HG03442 (cell line): ENCODE measurements at regions not wholly inside any gene's neighbourhood (a gene's known extent, or its start where the extent isn't known, plus 50 kb on each side); places are given as distances from the start of the nearest gene placed in this dataset.

Experiments used
- ATAC-seq: cut with Tn5 transposase; IDR thresholded peaks from one replicate; pipeline ENCODE4 v1.9.1; 2021; ENCODE audit warnings: mild to moderate bottlenecking, moderate library complexity; ENCODE audit not compliant: unreplicated experiment

DNA sequence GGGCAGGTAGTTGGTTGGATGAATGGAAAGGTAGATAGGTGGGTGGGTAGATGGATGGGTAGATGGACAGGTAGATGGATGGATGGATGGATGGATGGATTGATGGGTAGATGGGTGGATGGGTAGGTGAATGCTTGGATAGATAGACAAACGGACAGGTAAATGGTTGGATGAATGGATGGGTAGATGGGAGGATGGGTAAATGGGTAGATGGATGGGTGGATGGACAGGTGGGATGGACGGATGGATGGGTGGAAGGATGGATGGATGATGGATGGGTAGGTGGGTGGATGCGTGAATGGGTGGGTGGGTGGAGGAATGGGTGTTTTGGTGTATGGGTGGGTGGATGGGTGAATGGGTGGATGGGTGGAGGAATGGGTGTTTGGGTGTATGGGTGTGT is 50.1 kb upstream of the ASAP2 start:
- ATAC-seq: no peak

DNA sequence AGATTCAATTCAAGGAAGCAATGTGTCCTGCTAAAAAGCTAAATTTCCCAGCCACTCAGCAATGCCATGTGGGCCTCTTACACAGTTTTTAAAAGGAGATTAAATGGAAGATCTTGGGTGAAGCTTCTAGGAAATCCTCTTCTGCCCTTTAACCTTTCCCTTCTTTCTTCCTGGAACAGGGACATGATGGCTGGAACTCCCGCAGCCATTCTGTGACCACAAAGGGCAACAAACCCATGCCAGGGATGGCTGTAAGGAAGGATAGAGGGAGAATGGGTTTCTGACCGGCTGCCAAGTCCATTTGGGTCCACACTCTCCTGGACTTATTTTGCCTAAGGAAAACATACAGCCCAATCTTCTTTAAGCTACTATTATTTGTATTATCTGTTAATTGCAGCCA is 52.6 kb upstream of the ASAP2 start:
- ATAC-seq: no peak

DNA sequence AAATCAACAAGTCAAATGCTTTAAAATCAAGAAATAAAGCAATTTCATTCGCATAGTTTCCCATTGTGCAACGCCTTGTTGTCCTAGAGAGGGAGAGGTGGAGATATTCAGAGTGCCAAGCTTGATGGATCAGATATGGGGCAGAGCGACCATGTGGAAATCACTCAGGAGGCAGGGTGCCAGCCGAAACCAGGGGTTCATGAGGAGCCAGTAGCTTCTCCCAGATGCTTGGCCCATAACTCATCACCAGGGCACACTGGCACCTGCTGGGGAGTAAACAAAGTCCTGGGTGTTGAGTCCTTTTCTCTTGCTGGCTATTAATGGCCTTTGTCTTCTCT is 53.0 kb upstream of the ASAP2 start:
- ATAC-seq: no peak

DNA sequence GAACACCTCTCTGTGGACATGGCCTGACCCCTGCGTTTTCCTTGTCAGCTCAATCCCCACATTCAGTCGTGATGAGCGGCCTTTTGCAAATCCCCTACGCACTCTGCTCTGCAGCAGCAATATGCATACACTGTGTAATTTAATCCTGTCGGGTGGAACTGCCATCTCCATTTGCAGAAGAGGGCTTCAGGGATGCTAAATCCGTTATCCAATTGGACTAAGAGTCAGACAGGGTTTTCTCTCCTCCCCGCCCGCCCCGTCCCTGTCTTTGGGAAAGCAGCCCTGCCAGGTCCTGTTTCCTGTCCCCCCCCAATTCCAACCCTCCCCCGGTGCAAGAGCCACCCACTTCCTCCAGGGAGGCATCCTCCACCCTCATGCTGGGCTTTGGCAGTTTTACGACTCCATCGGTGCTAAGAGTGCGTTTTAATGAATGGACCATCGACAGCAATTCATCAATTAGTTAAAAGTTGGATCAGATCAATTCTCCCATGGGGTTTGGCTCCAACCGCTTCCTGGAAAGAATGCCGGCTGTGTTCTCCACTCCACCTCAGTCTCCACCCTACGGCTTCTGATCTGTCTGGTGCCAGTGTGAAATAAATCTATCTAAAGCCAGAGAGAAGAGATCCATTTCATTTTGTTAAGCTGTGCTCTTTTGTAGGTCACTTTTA is 53.5 kb upstream of the ASAP2 start:
- no peak for ATAC-seq

DNA sequence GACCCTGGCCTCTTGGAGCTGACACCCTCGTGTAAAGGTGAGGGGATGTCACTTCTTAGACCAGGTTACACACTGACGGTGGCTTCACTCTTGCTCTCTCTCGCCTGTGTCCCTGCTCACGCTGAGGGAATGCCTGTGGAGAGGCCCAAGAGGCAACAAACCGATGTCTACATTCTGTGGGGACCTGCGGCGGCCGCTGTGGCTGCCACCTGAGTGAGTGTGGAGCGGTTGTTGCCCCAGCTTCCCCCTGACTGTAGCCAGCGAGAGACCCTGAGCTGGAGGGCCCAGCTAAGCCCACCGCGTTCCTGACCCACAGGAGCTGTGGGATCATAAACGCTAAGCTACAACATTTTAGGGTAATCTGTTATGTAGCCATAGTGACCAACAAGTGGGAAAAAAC is 55.7 kb upstream of the ASAP2 start:
- ATAC-seq: no peak

DNA sequence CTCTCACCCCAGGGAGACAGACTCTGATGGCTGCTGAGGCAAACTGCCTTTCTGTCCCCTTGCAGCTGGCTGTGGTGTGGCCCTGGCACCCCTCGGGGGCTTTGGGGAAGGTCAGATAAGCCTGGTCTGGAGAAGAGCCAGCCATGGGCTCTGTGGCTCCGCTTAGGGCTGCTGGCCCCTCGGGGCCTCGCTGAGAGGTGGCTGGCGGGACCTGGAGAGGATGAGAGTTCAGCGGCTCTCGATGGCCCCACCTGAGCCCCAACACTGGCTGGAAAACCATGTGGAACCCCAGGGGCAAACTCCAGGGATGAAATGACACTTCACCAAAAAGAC is 56.1 kb upstream of the ASAP2 start:
- ATAC-seq: no peak

DNA sequence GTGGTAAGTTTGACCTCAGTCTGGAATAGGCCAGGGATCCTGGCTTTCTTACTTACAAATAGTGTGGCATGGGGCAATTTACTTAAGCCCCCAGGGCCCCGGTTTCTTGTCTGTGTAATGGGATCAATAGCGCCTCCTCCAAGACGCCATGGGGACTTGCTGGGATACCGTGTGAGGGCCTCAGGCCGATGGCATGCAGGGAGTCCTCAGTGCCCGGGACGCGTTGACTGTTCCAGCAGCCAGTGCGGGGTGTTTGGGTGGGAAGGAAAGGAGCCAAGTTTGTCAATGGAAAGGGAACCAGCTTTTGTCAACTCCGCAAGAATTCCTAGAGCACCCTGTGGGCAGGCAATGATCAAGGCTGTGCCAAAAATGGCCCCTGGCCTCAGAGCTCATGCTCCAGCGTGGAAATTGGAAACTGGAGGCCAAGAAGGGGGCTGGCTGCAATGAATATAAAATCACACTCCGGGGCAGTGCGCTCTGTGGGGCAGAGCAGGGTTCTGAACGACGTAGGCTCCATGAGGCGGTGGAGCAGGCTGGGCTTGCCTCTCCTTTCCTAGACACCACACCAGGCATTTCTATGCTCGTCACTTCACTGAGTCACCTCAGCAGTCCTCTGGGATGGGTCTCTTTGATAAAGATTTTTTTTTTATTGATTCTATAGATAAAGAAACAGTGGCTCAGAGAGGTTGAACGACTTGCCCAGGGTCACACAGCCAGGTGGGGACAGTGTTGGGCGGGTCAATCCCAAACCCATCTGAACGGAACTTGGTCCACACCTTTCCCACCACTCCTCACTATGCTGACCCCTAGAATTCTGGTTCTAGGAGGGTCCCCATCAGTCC is 56.7 kb upstream of the ASAP2 start:
- ATAC-seq: no peak

DNA sequence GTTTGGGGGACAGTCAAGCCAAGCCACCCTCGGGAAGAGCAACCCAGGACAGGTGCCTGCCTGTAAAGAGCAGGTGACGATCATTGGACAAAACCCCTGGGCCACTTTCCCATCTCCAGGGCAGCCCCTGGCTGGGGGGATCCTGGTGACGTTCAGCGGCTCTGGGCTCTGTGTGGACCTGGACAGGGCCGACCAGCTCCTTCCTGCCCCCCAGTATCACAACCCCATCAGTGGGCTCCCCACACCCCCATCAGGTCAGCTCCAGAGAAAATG is 57.3 kb upstream of the ASAP2 start:
- no peak for ATAC-seq

DNA sequence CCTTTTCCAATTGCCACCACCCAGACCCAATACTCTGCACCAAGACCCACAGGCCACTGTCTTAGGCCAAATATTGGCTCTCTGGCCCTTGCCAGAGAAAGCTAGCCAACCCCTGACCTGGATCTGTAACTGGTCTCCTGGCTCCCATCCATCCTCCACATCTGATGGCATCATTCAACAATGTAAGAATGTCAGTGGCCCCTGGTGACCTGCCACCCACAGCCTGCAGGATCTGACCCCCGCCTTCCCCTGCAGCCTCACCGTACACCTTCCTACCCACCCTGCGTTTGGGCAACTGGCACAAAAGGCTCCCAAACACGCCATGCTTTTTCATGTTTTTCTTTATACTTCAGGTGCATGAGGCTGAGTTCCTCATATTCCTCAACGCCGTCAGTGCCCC is 60.0 kb upstream of the ASAP2 start:
- ATAC-seq: no peak

DNA sequence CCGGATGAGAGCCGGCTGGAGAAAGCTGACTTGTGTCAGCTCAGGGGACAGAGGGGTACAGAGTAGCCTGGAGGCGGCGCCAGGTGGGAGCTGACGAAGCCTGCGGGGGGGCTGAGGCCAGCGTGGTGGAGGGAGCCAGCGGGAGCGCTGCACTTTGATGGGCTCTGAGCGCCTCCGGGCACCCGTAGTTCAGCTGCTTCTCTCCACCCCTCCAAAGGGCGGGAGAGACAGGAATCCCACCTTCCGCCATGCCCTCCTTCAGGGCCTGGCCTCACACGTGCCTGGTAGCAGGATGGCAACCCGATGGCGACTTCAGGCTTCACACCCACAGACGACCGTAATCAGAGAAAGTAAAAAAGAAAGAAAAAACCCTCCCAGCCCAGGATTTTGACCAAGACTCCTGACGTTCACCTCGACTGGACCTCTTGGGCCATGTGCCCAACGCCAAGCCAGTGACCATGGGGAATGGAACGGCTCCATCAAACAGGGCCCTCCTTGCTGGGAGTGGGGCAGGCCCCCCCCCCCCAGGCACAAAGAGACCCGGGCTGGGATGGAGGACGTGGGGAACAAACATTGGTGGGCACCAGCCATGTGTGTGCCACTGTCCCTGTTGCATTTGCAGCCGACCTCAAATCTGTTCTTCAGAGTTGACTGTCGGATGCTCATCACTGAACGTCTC is 60.7 kb upstream of the ASAP2 start:
- no peak for ATAC-seq

DNA sequence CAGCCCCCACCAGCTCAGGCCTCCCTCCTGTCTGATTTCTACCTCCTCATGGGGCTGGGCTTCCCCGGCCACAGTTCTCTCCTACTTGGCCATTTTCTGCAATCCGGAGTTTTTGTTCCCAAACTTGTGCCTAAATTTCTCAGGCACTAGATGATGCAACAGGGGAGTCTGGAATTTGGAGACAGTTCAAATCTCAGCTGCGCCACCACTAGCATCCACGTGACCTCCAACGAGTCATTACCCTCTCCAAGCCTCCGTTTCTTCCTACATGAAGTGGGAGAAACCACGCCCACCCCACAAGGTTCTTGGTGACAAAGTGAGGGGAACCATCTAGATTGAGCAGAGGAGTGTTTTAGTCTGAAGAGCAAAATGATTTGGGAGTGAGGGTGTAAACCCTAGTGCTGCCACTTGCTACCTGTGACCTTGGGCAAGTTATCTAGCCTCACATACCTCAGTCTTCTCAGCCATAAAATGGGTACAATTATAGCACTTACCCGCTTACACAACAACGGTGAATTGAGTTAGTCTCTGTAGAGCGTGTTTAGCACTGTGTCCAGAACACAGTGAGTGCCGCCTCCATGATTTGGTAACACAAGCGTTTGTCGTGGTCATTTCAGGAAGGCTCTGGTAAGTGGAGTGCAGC is 61.4 kb upstream of the ASAP2 start:
- no peak for ATAC-seq

DNA sequence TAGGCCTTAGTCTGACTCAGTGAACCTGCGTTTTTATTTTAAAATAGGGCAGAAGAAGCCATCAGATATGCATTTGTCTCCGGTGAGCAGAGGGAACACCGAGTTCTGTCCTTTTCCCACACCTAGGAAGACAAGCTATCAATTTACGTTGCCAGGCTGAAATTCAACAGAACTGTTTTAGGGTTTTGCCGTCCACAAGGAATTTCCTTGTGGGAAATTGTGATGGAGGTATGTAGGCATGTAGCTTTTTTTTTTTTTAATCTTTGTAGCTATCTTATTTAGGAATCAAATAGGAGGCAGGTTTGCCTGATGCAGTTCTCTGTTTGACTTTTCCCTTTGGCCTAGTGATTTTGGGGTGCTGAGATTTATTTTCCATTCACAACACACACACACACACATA is 62.0 kb upstream of the ASAP2 start:
- ATAC-seq: no peak

DNA sequence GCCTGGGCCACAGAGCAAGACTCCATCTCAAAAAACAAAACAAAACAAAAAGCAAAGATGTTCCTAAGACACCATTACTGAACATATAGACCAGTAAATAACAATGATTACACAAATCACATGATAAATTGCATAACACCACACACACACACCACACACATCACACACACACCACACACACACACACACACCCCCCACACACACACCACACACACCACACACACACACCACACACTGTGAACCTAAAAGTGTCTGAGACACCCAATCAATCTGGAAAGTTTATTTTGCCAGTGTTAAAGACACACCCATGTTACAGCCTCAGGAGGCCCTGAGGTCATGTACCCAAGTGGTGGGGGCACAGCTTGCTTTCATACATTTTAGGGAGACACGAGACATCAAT is 62.6 kb upstream of the ASAP2 start:
- ATAC-seq: no peak

DNA sequence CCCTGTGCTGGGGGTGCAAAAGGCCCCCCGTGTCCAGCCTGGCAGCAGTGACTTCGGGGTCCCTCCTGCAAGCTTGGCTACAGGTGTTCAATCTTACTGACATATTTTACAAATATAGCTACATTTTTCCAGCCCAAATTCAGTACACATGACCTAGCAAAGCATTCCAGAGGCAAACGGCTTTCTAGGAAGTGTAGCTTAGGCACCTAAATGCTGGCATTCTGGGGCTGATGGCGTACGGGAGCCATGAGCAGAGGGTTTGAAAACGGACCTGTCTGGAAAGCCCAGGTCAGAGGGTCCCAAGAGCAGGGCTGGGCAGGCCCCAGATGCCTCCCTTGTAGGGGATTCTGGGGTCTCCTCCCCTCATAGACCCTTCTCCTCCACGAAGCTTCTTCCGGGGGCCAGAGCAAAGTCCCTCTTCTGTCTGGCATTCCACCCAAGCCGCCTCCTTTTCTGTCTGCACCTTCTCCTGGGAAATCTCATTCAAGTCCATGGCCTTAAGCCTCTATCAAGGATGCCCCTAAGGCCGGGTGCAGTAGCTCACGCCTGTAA is 63.3 kb upstream of the ASAP2 start:
- no peak for ATAC-seq

DNA sequence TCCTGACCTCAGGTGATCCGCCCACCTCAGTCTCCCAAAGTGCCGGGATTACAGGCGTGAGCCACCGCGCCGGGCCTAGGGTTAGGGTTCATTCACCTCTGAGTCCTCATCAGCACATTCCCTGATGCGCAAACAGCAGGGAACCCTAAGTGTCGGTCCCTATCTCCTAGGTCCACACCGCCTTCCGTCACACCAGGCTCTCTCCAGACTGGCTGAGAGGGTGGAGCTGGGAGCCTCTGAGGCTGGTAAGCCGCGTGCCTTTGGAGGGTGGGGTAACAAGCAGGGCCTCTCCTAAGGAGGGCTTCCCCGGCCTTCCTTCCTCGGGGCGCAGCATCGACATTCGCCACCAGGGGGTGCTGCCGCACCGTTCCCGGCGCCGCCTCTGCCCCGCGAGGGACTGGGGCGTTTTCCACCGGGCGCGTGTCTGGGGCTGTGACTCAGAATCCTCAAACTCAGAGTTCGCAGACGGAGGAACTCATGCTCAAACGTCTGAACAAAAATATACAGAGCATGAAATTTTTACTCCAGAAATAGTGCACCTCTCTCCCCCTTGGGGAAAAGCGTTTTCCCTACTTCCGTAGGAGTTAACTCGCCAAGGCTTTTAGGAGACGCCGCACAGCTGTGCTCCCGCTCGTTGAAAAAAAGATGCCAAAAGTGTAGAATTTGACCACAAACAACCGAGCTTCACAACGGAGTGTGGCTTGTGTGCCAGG is 63.9 kb upstream of the ASAP2 start:
- peak; percentile 85 for ATAC-seq

DNA sequence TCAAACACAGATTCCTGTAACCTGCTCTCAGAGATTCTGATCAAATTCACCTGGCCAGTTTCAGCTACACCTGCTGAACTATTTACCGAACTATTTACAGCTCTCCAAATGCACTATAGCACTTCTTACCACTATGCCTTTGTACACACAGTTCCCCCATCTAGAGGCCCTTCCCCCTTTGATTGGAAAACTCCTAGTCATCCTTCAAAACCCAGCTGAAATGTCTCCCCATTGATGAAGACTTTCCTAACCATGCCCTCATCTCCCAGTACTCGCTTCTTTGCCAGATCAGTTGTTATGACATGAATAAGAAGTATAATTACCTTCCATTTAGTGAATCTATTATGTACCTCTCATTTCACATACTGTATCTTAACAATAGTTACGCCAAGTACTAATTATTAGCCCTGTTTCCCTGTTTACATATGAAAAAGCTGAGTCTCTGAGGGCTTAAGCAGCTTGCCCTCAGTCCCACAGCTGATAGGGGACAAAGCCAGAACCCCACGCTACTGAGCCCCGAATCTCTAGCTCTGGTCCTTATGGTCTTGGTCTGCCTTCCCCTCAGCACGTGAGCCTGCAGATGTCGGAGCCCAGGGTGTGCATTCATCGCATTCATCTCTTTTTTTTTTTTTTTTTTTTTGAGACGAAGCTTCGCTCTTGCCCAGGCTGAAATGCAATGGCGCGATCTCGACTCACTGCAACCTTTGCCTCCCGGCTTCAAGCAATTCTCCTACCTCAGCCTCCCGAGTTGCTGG is 64.7 kb upstream of the ASAP2 start:
- no peak for ATAC-seq

DNA sequence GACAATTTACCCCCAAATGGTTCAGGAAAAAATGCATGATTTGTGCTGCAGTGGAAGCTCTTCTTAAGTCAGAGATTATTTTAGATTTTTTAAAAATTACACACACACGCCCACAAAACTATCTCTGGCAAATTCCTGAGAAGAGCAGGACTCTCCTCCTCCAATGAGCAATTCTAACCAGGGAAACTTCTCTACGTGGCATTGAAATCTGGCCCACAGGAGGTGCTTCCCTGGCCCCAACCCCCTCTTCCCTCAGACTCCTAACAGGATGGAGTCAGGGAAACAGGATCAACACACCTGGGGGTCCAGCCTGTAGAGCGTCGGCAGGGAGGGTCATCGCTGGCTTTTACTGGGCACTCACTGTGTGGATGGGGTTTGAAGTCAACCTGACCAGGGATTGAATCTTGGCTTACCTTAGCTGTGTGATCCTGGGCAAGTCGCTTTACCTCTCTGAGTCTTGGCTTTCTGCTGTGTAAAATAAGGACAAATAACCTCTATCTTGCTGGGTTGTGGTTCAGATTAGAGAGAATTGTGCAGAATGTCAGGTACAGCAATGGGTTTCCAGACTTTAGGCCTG is 65.4 kb upstream of the ASAP2 start:
- no peak for ATAC-seq

DNA sequence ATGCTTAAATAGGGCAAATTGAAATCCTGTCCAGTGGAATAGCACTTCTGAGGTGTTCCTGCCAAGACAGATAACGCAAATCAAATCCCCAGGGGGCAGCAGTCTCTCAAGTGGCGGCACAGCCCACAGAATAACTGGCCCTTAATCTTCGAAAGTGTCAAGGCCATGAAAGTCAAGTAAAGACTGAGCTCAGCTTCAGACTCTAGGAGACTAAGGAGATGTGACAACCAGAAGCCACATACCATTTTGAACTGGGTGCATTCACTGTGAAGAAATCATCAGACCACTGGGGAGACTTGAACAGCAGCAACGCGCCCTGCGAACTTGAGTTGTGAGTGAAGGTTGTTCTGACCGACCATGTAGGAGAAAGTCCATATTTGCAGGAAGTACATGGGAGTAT is 66.0 kb upstream of the ASAP2 start:
- ATAC-seq: no peak

DNA sequence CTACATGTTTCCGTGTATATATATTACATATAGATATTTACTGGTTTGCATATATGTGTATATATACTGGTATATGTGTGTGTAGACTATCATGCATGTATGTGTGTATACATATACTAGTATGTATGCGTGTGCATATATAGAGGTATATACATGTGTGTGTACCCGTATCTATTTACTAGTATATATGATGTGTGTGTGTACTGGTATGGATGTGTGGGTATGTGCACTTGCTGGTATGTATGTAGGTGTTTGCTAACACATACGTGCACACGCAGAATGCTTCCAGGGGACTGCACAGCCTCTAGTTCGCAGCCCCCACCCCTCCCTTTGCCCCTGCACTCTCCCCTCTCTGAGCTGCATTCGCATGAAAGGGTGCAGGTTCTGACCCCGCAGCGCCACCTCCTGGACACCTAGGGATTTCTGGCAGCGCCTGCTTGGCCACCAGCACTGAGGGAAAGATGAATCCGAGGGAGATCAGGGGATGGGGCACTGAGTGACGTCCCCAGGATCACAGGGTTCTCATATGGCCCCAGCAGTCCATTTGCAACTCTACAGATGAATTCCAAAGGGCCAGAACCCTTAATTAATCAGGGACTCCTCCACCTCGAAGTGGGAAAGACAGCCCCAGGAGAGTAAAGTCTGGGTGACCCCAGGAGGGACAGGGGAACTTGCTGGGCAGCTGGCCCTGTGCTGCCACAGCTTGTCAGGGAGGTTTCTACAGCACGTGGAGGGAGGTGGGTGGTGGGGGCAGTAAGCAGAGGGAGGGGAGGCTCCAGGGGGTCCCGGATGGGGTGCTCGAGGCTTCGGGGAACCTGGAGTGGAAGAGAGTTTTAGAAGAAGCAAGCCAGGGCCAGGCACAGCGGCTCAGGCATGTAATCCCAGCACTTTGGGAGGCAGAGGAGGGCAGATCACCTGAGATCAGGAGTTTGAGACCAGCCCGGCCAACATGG is 66.8 kb upstream of the ASAP2 start:
- no peak for ATAC-seq
